SK-N-SH (cell line): ENCODE measurements at regions not wholly inside any gene's neighbourhood (a gene's known extent, or its start where the extent isn't known, plus 50 kb on each side); places are given as distances from the start of the nearest gene placed in this dataset.

ENCODE experiments used
- CHD2 ChIP-seq: fragments of 150-350 bp; IDR thresholded peaks from 2 replicates; pipeline ENCODE4 v1.6.1; 2018; ENCODE audit warnings: low read length; ENCODE audit not compliant: partially characterized antibody
- CTCF ChIP-seq: fragments of 200-600 bp; sonication (generic); IDR thresholded peaks from 2 replicates; pipeline ENCODE4 v1.6.1; 2017; ENCODE audit warnings: antibody characterized with exemption, mild to moderate bottlenecking, moderate library complexity
- ELF1 ChIP-seq: IDR thresholded peaks from 2 replicates; pipeline ENCODE4 v1.4.0; 2012
- EZH2phosphoT487 ChIP-seq: fragments of 200-600 bp; sonication (generic); IDR thresholded peaks from 2 replicates; pipeline ENCODE4 v1.6.1; 2017; ENCODE audit warnings: low read depth, mixed run types, mild to moderate bottlenecking, antibody characterized with exemption, moderate library complexity, borderline replicate concordance
- RAD21 ChIP-seq: IDR thresholded peaks from 2 replicates; pipeline ENCODE4 v1.6.1; 2012; ENCODE audit warnings: mild to moderate bottlenecking, low read length
- SIN3A ChIP-seq: IDR thresholded peaks from 2 replicates; pipeline ENCODE4 v1.6.1; 2012; ENCODE audit warnings: low read depth, mild to moderate bottlenecking, low read length, moderate library complexity, borderline replicate concordance
- ZBTB33 ChIP-seq: IDR thresholded peaks from 2 replicates; pipeline ENCODE4 v1.4.0; 2012; ENCODE audit warnings: low read depth, borderline replicate concordance

GRCh38 chr2:121120991-121121390 is 164.0 kb downstream of the TFCP2L1 start:
- TF ChIP-seq ELF1 (no peak), CTCF (no peak), CHD2 (no peak), RAD21 (no peak), EZH2phosphoT487 (no peak), SIN3A (no peak), ZBTB33 (no peak)
